BE2C (cell line): ENCODE measurements at regions not wholly inside any gene's neighbourhood (a gene's known extent, or its start where the extent isn't known, plus 50 kb on each side); places are given as distances from the start of the nearest gene placed in this dataset.

Source experiments
- DNase-seq: peaks from one replicate; pipeline ENCODE4 v3.0.0-alpha.2; 2020
- H3K27me3 ChIP-seq: fragments of 250-450 bp; sonication (Bioruptor Pico); 2 replicates; pipeline ENCODE4 v1.5.1; 2020; ENCODE audit warnings: mild to moderate bottlenecking
- H3K36me3 ChIP-seq: fragments of 250-450 bp; sonication (Bioruptor Pico); 2 replicates; pipeline ENCODE4 v1.5.1; 2020; ENCODE audit warnings: mild to moderate bottlenecking
- H3K4me1 ChIP-seq: fragments of 250-450 bp; sonication (Bioruptor Pico); 2 replicates; pipeline ENCODE4 v1.5.1; 2020
- H3K4me3 ChIP-seq: 2 replicates; pipeline ENCODE4 v1.5.1; 2011; ENCODE audit warnings: low read depth, low read length
- H3K9me3 ChIP-seq: fragments of 250-450 bp; sonication (Bioruptor Pico); 2 replicates; pipeline ENCODE4 v1.5.1; 2020
- TF ChIP-seq, protein P1 (sequence below): IDR thresholded peaks from 2 replicates; pipeline ENCODE4 v1.5.1; 2012; ENCODE audit warnings: mild to moderate bottlenecking, low read depth, low read length

GRCh38 chr9:11204521-11204920 is 591.7 kb upstream of the PTPRD start:
- Histone ChIP-seq H3K4me1 (no peaks in the 10 kb centered on the region), H3K36me3 (no peaks in the 10 kb centered on the region), H3K27me3 (no peaks in the 10 kb centered on the region), H3K4me3 (no peak overlapping the region), H3K9me3 (no peaks in the 10 kb centered on the region; the same call in 1 of the 2 replicates)
- DNase-seq: no peak
- TF ChIP-seq, protein P1, sequence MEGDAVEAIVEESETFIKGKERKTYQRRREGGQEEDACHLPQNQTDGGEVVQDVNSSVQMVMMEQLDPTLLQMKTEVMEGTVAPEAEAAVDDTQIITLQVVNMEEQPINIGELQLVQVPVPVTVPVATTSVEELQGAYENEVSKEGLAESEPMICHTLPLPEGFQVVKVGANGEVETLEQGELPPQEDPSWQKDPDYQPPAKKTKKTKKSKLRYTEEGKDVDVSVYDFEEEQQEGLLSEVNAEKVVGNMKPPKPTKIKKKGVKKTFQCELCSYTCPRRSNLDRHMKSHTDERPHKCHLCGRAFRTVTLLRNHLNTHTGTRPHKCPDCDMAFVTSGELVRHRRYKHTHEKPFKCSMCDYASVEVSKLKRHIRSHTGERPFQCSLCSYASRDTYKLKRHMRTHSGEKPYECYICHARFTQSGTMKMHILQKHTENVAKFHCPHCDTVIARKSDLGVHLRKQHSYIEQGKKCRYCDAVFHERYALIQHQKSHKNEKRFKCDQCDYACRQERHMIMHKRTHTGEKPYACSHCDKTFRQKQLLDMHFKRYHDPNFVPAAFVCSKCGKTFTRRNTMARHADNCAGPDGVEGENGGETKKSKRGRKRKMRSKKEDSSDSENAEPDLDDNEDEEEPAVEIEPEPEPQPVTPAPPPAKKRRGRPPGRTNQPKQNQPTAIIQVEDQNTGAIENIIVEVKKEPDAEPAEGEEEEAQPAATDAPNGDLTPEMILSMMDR: no peak

DNA sequence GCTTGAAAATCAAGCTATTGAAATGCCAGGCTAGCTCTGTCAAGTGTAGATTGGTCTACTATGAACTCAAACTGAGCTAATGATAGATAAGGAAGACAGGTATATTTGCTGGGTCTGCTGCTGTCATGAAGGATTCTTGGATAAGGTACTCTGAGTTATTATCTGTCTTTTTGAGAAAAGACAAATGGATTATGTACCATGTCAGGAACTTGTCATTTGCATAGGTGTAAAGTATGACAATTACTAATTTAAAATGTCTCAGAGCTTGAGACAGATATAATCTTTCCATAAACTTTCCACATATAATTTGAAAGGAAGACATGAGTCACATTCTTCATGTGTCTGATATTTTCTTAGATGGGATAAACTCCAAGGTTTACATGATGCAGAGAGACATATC is 594.1 kb upstream of the PTPRD start:
- TF ChIP-seq, protein P1: no peak
- Histone ChIP-seq H3K4me1 (no peaks in the 10 kb centered on the region), H3K4me3 (no peak overlapping the region), H3K36me3 (no peaks in the 10 kb centered on the region), H3K9me3 (no peaks in the 10 kb centered on the region), H3K27me3 (no peaks in the 10 kb centered on the region)
- DNase-seq: no peak

DNA sequence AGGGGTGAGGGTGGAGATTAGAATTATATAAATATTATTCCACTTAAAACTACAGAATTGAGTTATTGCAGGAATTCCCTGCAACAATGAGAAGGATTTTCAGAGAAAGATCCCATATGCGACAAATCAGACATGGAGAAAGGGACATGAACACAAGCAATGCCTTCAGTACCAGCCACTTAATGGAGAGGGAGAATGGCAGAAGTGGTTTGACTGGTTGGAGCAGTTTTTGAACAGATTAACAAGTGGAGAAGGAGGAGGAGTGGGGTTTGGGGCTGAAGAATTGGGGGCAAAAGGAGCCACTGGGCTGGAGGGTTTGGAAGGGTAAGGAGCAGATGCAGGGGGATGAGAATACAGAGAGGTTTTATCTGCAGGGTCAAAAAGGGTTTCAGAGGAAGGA is 620.9 kb upstream of the PTPRD start:
- TF ChIP-seq, protein P1: no peak
- Histone ChIP-seq H3K4me3 (no peak overlapping the region), H3K9me3 (no peaks in the 10 kb centered on the region), H3K4me1 (no peaks in the 10 kb centered on the region), H3K36me3 (no peaks in the 10 kb centered on the region), H3K27me3 (no peaks in the 10 kb centered on the region)
- no peak for DNase-seq

- no peak for DNase-seq
- H3K9me3 ChIP-seq: no peaks in the 10 kb centered on the region
- TF ChIP-seq, protein P1: no peak
- H3K4me1 ChIP-seq: no peaks in the 10 kb centered on the region
- no peak overlapping the region for H3K4me3 ChIP-seq
- H3K36me3 ChIP-seq: no peaks in the 10 kb centered on the region
- H3K27me3 ChIP-seq: no peaks in the 10 kb centered on the region
Observed at GRCh38 chr9:11235061-11235460, 622.3 kb upstream of the PTPRD start.

- no peaks in the 10 kb centered on the region for H3K27me3 ChIP-seq
- TF ChIP-seq, protein P1: no peak
- no peaks in the 10 kb centered on the region for H3K4me1 ChIP-seq
- H3K9me3 ChIP-seq: no peaks in the 10 kb centered on the region
- H3K36me3 ChIP-seq: no peaks in the 10 kb centered on the region
- H3K4me3 ChIP-seq: no peak overlapping the region
- DNase-seq: no peak
Observed at GRCh38 chr9:11241779-11242178, 629.0 kb upstream of the PTPRD start.

GRCh38 chr9:11257992-11258391 is 645.2 kb upstream of the PTPRD start:
- TF ChIP-seq, protein P1: no peak
- Histone ChIP-seq H3K9me3 (no peaks in the 10 kb centered on the region), H3K4me3 (no peak overlapping the region), H3K36me3 (no peaks in the 10 kb centered on the region), H3K4me1 (no peaks in the 10 kb centered on the region), H3K27me3 (no peaks in the 10 kb centered on the region)
- no peak for DNase-seq
